Adrenal gland (tissue), 9 donors: ENCODE measurements at regions not wholly inside any gene's neighbourhood (a gene's known extent, or its start where the extent isn't known, plus 50 kb on each side); places are given as distances from the start of the nearest gene placed in this dataset.

ENCODE experiments used
- DNase-seq, 7 donors: peaks; one replicate each; pipeline ENCODE4 v3.0.0-alpha.2; 2019 to 2020
- H3K27ac ChIP-seq, 5 donors: fragments of 200-600 bp; sonication (generic) in 4 of 5; 1 replicate in 3 of 5; 2 replicates in 2 of 5; pipeline versions ENCODE4 v1.5.1 to v1.8.0; 2016 to 2020; ENCODE audit warnings: mild to moderate bottlenecking in 1 of 5
- H3K27me3 ChIP-seq: fragments of 200-600 bp; 2 replicates; pipeline ENCODE4 v1.8.0; 2021
- H3K36me3 ChIP-seq, 2 donors: fragments of 200-600 bp; replicated peaks in 1 of 2; 1 replicate in 1 of 2; 2 replicates in 1 of 2; pipeline versions ENCODE4 v1.5.1 to v1.8.0; 2018 to 2022
- H3K4me1 ChIP-seq, 2 donors: fragments of 200-600 bp; replicated peaks in 1 of 2; 1 replicate in 1 of 2; 2 replicates in 1 of 2; pipeline versions ENCODE4 v1.5.1 to v1.8.0; 2018 to 2021
- H3K4me3 ChIP-seq, 4 donors: fragments of 200-600 bp; sonication (generic) in 3 of 4; one replicate each; pipeline ENCODE4 v1.5.1; 2016 to 2018
- H3K9me3 ChIP-seq, 3 donors: fragments of 200-600 bp; sonication (generic) in 1 of 3; replicated peaks in 1 of 3; 1 replicate in 2 of 3; 2 replicates in 1 of 3; pipeline versions ENCODE4 v1.5.1 to v1.8.0; 2016 to 2021
- POLR2A ChIP-seq, 2 donors: fragments of 450-650 bp; IDR thresholded peaks; one replicate each; pipeline ENCODE4 v1.6.1; 2017; ENCODE audit warnings: antibody characterized with exemption in 2 of 2, mild to moderate bottlenecking in 2 of 2, moderate library complexity in 1 of 2
- WGBS, 4 donors: extraction: QIAGEN DNeasy Blood & Tissue Kit in 2 of 4; methylation state at CpG; one replicate each; pipeline versions ENCODE4 v1.1.5 to v1.1.7; 2013 to 2017; 5-methylcytosine and 5-hydroxymethylcytosine counted together
- intact Hi-C, 2 donors: fragments of 100-400 bp; cut with DNase I; formaldehyde crosslinking; loops; one replicate each; pipeline versions ENCODE4 v1.14.1 to v1.15.0; 2022 to 2023
- TF ChIP-seq, protein P1 (sequence below), 6 experiments: fragments of 450-650 bp in 4 of 6; fragments of 200-600 bp in 2 of 6; sonication (generic) in 1 of 6; IDR thresholded peaks; 1 replicate in 5 of 6; 2 replicates in 1 of 6; pipeline versions ENCODE4 v1.5.1 to v1.8.0; 2016 to 2021; ENCODE audit warnings: antibody characterized with exemption in 6 of 6, mild to moderate bottlenecking in 2 of 6, moderate library complexity in 1 of 6
- donor health status: healthy with polysubstance abuse.
- donor health status: Bipolar disorder and iron deficiency.
- donor health status: DM: yes; HTN: yes; CAD: no.
- donor health status: DM: no; HTN: no; CAD: no.
- donor health status: DM: no; HTN: no; CAD: no.

GRCh38 chr1:213899413-213899812, 88.4 kb upstream of the PROX1 start:
- 50 to 57% (median 53%) methylated on average over 4 of the region's 4 CpGs for WGBS, 4 donors
- H3K4me3 ChIP-seq: no peak overlapping the region
- intact Hi-C loops: no loop called here
- TF ChIP-seq, protein P1, sequence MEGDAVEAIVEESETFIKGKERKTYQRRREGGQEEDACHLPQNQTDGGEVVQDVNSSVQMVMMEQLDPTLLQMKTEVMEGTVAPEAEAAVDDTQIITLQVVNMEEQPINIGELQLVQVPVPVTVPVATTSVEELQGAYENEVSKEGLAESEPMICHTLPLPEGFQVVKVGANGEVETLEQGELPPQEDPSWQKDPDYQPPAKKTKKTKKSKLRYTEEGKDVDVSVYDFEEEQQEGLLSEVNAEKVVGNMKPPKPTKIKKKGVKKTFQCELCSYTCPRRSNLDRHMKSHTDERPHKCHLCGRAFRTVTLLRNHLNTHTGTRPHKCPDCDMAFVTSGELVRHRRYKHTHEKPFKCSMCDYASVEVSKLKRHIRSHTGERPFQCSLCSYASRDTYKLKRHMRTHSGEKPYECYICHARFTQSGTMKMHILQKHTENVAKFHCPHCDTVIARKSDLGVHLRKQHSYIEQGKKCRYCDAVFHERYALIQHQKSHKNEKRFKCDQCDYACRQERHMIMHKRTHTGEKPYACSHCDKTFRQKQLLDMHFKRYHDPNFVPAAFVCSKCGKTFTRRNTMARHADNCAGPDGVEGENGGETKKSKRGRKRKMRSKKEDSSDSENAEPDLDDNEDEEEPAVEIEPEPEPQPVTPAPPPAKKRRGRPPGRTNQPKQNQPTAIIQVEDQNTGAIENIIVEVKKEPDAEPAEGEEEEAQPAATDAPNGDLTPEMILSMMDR (IDR thresholded peaks at IDR 0.05): no peak
- TF ChIP-seq POLR2A (IDR thresholded peaks at IDR 0.05): no peak
- H3K9me3 ChIP-seq: no peaks in the 10 kb centered on the region
- H3K36me3 ChIP-seq: no peaks in the 10 kb centered on the region
- H3K4me1 ChIP-seq: no peaks in the 10 kb centered on the region
- no peak for DNase-seq
- H3K27me3 ChIP-seq: no peaks in the 10 kb centered on the region
- no peak overlapping the region for H3K27ac ChIP-seq

DNA sequence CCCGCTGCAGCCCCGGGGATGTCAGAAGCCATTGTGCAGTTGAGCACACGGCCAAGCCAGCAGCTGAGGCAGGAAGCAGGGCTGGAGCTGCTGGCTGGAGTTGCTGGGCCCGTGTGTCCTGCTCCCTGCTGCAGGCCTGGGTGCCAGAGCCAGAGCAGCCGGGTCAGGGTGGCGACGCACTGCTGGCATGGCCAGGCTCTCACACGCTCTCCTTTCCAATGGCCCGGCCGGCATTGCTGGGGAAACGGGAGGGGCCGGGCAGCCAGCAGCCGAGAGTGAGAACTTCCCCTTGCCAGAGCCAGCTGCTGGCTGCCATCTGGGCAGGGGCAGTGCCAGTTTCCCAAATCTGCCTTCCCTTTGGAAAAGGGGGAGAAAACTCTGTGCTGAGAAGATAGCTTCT, 82.4 kb upstream of the PROX1 start:
- no peaks in the 10 kb centered on the region for H3K27me3 ChIP-seq

DNA sequence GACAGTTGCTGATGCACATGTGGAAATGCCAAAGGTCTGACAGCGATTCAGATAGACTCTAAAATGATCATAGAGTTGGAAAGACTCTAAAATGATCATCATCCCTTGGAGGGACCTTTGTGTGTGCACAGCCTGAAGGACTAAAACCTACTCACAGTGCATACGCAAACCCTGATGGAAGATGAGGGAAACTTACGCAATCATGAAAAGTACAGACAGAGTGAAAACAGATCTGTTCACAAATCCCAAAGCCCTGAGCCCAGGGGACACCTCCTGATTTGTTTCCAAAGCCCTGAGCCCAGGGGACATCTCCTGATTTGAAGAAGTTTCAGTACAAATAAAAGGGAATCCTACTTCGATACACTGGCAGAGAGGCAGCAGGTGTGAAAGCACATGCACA, 79.3 kb upstream of the PROX1 start:
- intact Hi-C loops: no loop called here
- 93 to 98% (median 95%) methylated on average over 4 of the region's 4 CpGs for WGBS, 4 donors

More for the DNA sequence above, 82.4 kb upstream of the PROX1 start:
- Histone ChIP-seq H3K27ac (no peak overlapping the region), H3K36me3 (no peaks in the 10 kb centered on the region), H3K4me3 (no peak overlapping the region), H3K9me3 (no peaks in the 10 kb centered on the region), H3K4me1 (no peaks in the 10 kb centered on the region)
- TF ChIP-seq POLR2A (IDR thresholded peaks at IDR 0.05): no peak
- TF ChIP-seq, protein P1 (IDR thresholded peaks at IDR 0.05): no peak
- WGBS, 4 donors: 68 to 88% (median 78%) methylated on average over 2 to 13 of the region's 13 CpGs
- intact Hi-C loops: no loop called here
- DNase-seq: no peak

GRCh38 chr1:213914392-213914791, 73.4 kb upstream of the PROX1 start:
- WGBS, 4 donors: 62 to 79% (median 72%) methylated on average over 6 of the region's 6 CpGs
- no peak for TF ChIP-seq POLR2A (IDR thresholded peaks at IDR 0.05)
- TF ChIP-seq, protein P1 (IDR thresholded peaks at IDR 0.05): no peak
- Histone ChIP-seq H3K36me3 (no peaks in the 10 kb centered on the region), H3K4me1 (no peaks in the 10 kb centered on the region), H3K4me3 (no peak overlapping the region), H3K27ac (no peak overlapping the region), H3K9me3 (no peaks in the 10 kb centered on the region), H3K27me3 (no peaks in the 10 kb centered on the region)
- intact Hi-C loops: no loop called here
- DNase-seq: no peak

More for the DNA sequence above, 79.3 kb upstream of the PROX1 start:
- no peaks in the 10 kb centered on the region for H3K4me1 ChIP-seq
- no peak for TF ChIP-seq POLR2A (IDR thresholded peaks at IDR 0.05)
- TF ChIP-seq, protein P1 (IDR thresholded peaks at IDR 0.05): no peak
- H3K36me3 ChIP-seq: no peaks in the 10 kb centered on the region
- DNase-seq: no peak
- H3K9me3 ChIP-seq: no peaks in the 10 kb centered on the region
- H3K4me3 ChIP-seq: no peak overlapping the region
- H3K27me3 ChIP-seq: no peaks in the 10 kb centered on the region
- H3K27ac ChIP-seq: no peak overlapping the region
